ENCODE measurements at regions not wholly inside any gene's neighbourhood (a gene's known extent, or its start where the extent isn't known, plus 50 kb on each side); places are given as distances from the start of the nearest gene placed in this dataset.
A peak's percentile ranks its signal among the peaks of the same experiment; 100 is the strongest.

DNA sequence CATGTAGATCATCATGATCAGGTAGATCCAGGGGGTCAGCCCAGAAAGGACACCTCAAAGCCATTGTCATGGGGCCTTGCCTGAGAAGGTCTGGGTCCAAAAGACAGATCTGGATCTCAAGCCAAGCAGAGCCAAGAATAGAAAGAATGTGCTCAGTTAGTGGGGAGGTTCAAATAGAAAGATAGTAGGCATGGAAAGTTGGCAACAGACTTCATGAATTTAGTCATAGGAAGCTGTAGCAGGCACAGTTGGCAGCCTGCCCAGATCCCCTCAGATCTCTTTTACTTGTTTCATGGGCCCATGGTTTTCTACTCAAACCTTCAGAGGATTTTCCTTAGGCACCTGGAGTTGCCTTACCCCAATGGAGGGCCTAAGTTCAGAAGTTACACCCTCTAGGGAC is 767.0 kb downstream of the SLC4A3 start:
- POLR2A ChIA-PET = no interaction called here
- intact Hi-C loops (cut with micrococcal nuclease) = no loop called here
- BruUV-seq (replicated peaks) = no TSS peak
- no peak overlapping the region for H3K27ac Mint-ChIP-seq (ENCODE audit: low read depth, unreplicated experiment)
- TF ChIP-seq, protein P1, sequence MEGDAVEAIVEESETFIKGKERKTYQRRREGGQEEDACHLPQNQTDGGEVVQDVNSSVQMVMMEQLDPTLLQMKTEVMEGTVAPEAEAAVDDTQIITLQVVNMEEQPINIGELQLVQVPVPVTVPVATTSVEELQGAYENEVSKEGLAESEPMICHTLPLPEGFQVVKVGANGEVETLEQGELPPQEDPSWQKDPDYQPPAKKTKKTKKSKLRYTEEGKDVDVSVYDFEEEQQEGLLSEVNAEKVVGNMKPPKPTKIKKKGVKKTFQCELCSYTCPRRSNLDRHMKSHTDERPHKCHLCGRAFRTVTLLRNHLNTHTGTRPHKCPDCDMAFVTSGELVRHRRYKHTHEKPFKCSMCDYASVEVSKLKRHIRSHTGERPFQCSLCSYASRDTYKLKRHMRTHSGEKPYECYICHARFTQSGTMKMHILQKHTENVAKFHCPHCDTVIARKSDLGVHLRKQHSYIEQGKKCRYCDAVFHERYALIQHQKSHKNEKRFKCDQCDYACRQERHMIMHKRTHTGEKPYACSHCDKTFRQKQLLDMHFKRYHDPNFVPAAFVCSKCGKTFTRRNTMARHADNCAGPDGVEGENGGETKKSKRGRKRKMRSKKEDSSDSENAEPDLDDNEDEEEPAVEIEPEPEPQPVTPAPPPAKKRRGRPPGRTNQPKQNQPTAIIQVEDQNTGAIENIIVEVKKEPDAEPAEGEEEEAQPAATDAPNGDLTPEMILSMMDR (IDR thresholded peaks at IDR 0.05; ENCODE audit: unreplicated experiment) = no peak
- CTCF ChIA-PET = interaction anchor here (0.5 kb wide), 1 partner anchor 15 kb away, joined by 4 read pairs; no protein-coding TSS in a partner anchor
- peak; percentile 80 for DNase-seq (ENCODE audit: unreplicated experiment)
- no peaks in the 10 kb centered on the region for H3K27me3 Mint-ChIP-seq (ENCODE audit: insufficient read depth, unreplicated experiment)
- no peaks in the 10 kb centered on the region for H3K36me3 Mint-ChIP-seq (ENCODE audit: insufficient read depth, unreplicated experiment)
- H3K4me3 Mint-ChIP-seq (ENCODE audit: unreplicated experiment) = no peak overlapping the region
- H3K9me3 Mint-ChIP-seq (ENCODE audit: unreplicated experiment) = no peaks in the 10 kb centered on the region
- H3K4me1 Mint-ChIP-seq (ENCODE audit: insufficient read depth, unreplicated experiment) = no peaks in the 10 kb centered on the region

DNA sequence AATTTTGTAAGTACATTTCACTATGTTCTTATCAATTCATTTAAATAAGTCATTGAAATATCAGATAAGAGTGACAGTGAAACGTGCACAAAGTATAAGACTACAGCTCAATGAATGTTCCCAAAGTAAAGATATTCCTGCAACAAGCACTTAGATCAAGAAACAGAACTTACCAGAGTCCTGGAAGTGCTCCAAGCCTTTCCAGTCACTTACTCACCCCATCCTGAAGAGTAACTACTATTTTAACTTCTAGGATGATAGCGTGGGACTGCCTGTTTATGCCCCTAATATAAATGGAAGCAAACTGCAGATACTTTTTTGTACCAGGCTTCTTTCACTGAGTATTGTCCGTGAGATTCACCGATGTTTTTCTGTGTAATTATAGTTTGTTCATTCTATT is 768.9 kb downstream of the SLC4A3 start:
- ChIA-PET POLR2A (no interaction called here), CTCF (no interaction called here)
- H3K4me1 Mint-ChIP-seq (ENCODE audit: insufficient read depth, unreplicated experiment) = no peaks in the 10 kb centered on the region
- intact Hi-C loops (cut with micrococcal nuclease) = no loop called here
- no peak overlapping the region for H3K27ac Mint-ChIP-seq (ENCODE audit: low read depth, unreplicated experiment)
- no peak overlapping the region for H3K4me3 Mint-ChIP-seq (ENCODE audit: unreplicated experiment)
- H3K9me3 Mint-ChIP-seq (ENCODE audit: unreplicated experiment) = peaks cover 5% of the 10 kb centered on the region
- no TSS peak for BruUV-seq (replicated peaks)
- H3K27me3 Mint-ChIP-seq (ENCODE audit: insufficient read depth, unreplicated experiment) = no peaks in the 10 kb centered on the region
- no peaks in the 10 kb centered on the region for H3K36me3 Mint-ChIP-seq (ENCODE audit: insufficient read depth, unreplicated experiment)
- DNase-seq (ENCODE audit: unreplicated experiment) = peak; percentile 27
- TF ChIP-seq, protein P1 (IDR thresholded peaks at IDR 0.05; ENCODE audit: unreplicated experiment) = no peak

DNA sequence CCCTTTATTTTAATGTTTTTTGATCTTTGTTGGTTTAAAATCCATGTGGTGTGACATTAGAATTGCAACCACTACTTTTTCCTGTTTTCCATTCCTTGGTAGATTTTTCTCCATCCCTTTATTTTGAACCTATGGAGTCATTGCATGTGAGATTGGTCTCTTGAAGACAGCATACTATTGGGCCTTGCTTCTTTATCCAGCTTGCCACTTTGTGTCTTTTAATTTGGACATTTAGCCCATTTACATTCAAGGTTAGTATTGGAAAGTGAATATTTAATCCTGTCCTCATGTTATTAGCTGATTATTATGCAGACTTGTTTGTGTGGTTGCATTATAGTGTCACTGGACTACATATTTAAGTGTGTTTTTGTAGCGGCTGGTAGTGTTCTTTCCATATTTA is 782.9 kb downstream of the SLC4A3 start:
- Mint-ChIP-seq H3K4me3 (ENCODE audit: unreplicated experiment) (no peak overlapping the region), H3K27me3 (ENCODE audit: insufficient read depth, unreplicated experiment) (no peaks in the 10 kb centered on the region), H3K4me1 (ENCODE audit: insufficient read depth, unreplicated experiment) (peaks cover 6% of the 10 kb centered on the region), H3K36me3 (ENCODE audit: insufficient read depth, unreplicated experiment) (no peaks in the 10 kb centered on the region), H3K9me3 (ENCODE audit: unreplicated experiment) (peaks cover 26% of the 10 kb centered on the region), H3K27ac (ENCODE audit: low read depth, unreplicated experiment) (no peak overlapping the region)
- BruUV-seq (replicated peaks) = no TSS peak
- POLR2A ChIA-PET = no interaction called here
- intact Hi-C loops (cut with micrococcal nuclease) = no loop called here
- CTCF ChIA-PET = interaction anchor here (1.1 kb wide), 1 partner anchor 21 kb away, joined by 3 read pairs; no protein-coding TSS in a partner anchor
- no peak for DNase-seq (ENCODE audit: unreplicated experiment)
- TF ChIP-seq, protein P1 (IDR thresholded peaks at IDR 0.05; ENCODE audit: unreplicated experiment) = no peak

- TF ChIP-seq, protein P1 (IDR thresholded peaks at IDR 0.05; ENCODE audit: unreplicated experiment) = no peak
- intact Hi-C loops (cut with micrococcal nuclease) = no loop called here
- H3K4me3 Mint-ChIP-seq (ENCODE audit: unreplicated experiment) = no peak overlapping the region
Measured at GRCh38 chr2:220417503-220417902, 790.1 kb downstream of the SLC4A3 start.

More at GRCh38 chr2:220417503-220417902, 790.1 kb downstream of the SLC4A3 start:
- CTCF ChIA-PET = interaction anchor here (0.6 kb wide), 1 partner anchor 226 kb away, joined by 3 read pairs; no protein-coding TSS in a partner anchor
- no peak for DNase-seq (ENCODE audit: unreplicated experiment)
- Mint-ChIP-seq H3K27ac (ENCODE audit: low read depth, unreplicated experiment) (no peak overlapping the region), H3K36me3 (ENCODE audit: insufficient read depth, unreplicated experiment) (no peaks in the 10 kb centered on the region), H3K4me1 (ENCODE audit: insufficient read depth, unreplicated experiment) (peaks cover 6% of the 10 kb centered on the region), H3K27me3 (ENCODE audit: insufficient read depth, unreplicated experiment) (no peaks in the 10 kb centered on the region), H3K9me3 (ENCODE audit: unreplicated experiment) (peaks cover 9% of the 10 kb centered on the region)
- POLR2A ChIA-PET = no interaction called here
- no TSS peak for BruUV-seq (replicated peaks)
